ENCODE measurements at regions not wholly inside any gene's neighbourhood (a gene's known extent, or its start where the extent isn't known, plus 50 kb on each side); places are given as distances from the start of the nearest gene placed in this dataset.
A peak's percentile ranks its signal among the peaks of the same experiment; 100 is the strongest.

DNA sequence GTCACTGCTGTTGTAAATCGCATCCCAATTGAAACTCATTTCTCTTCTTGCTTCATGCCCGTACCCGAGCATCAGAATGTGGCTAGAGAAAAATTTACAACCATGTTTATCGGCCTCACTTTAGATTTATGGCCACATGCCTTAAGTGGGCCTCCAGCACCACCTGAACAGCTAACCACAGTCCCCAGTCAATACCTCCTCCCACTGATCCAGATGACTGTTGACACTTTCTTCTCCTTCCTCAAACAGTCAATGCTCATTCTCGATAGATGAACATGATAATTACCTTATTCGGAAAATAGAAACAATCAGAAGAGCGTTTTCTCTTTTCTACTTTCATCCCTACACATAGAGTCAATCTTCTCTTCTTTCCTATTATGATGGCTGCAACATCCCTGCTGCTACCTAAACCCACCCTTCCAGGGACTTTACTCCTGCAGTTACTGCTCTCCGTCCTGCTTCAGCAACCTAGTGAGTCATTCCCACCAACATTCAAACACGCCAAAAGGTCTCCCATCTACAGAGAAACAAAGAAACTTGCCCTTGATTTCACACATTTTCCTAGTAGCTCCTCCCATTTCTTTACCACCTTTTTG lies 416.3 kb upstream of the MAF start:
- Histone ChIP-seq H3K9ac (ENCODE audit: low read depth in 1 of 2, low read length in 2 of 2) (no peak overlapping the region), H3K9me3 (ENCODE audit: control insufficient read depth in 2 of 2, low read length in 2 of 2) (peaks cover 0 to 2% of the 10 kb centered on the region in 2 donors), H3K27me3 (ENCODE audit: control insufficient read depth in 2 of 2, insufficient read depth in 2 of 2, low read length in 2 of 2) (peaks cover 0 to 3% of the 10 kb centered on the region in 2 donors), H3K4me1 (ENCODE audit: control insufficient read depth in 2 of 2, insufficient read depth in 2 of 2, low read length in 2 of 2) (no peaks in the 10 kb centered on the region), H3K4me3 (ENCODE audit: low read length in 2 of 2) (no peak overlapping the region), H3K36me3 (ENCODE audit: control insufficient read depth in 2 of 2, insufficient read depth in 2 of 2, low read length in 2 of 2) (no peaks in the 10 kb centered on the region), H3K27ac (ENCODE audit: low read depth in 2 of 2, low read length in 2 of 2) (no peak overlapping the region)

GRCh38 chr16:80015566-80015965 lies 415.0 kb upstream of the MAF start:
- Histone ChIP-seq H3K9me3 (ENCODE audit: control insufficient read depth in 2 of 2, low read length in 2 of 2) (peaks cover 0 to 2% of the 10 kb centered on the region in 2 donors), H3K36me3 (ENCODE audit: control insufficient read depth in 2 of 2, insufficient read depth in 2 of 2, low read length in 2 of 2) (no peaks in the 10 kb centered on the region), H3K27me3 (ENCODE audit: control insufficient read depth in 2 of 2, insufficient read depth in 2 of 2, low read length in 2 of 2) (peaks cover 0 to 3% of the 10 kb centered on the region in 2 donors), H3K4me3 (ENCODE audit: low read length in 2 of 2) (no peak overlapping the region), H3K27ac (ENCODE audit: low read depth in 2 of 2, low read length in 2 of 2) (no peak overlapping the region), H3K9ac (ENCODE audit: low read depth in 1 of 2, low read length in 2 of 2) (no peak overlapping the region), H3K4me1 (ENCODE audit: control insufficient read depth in 2 of 2, insufficient read depth in 2 of 2, low read length in 2 of 2) (no peaks in the 10 kb centered on the region)

DNA sequence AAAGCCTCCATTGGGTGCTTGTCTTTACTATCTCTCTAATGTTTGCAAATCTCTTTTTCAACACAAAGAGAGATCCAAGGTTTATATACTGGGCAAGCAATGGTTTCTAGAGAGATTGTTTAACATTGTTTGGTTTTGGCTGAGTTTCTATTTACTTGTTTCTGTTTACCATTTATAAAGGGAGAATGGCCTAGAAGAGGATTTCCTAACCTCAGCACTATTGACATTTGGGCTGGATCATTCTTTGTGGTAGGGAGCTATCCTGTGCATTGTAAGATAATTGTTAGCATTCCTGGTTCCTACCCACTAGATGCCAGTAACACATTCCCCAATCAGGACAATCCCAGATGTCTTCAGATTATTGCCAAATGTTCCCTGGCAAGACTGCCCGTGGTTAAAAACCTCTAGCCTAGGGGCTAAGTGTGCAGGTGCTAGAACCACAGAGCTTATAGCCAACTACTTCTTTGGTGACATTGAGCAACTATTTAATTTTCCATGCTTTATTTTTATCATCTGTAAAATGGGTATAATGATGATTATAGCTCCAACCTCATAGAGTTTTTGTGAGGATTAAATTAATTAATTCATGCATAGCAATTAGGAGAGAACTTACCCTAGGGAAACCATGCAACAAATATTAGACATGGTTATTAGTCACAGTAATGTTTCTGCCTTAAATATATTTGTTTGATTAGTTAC lies 413.9 kb upstream of the MAF start:
- Histone ChIP-seq H3K27ac (ENCODE audit: low read depth in 2 of 2, low read length in 2 of 2) (no peak overlapping the region), H3K4me3 (ENCODE audit: low read length in 2 of 2) (no peak overlapping the region), H3K9me3 (ENCODE audit: control insufficient read depth in 2 of 2, low read length in 2 of 2) (peaks cover 0 to 2% of the 10 kb centered on the region in 2 donors), H3K27me3 (ENCODE audit: control insufficient read depth in 2 of 2, insufficient read depth in 2 of 2, low read length in 2 of 2) (no peaks in the 10 kb centered on the region), H3K4me1 (ENCODE audit: control insufficient read depth in 2 of 2, insufficient read depth in 2 of 2, low read length in 2 of 2) (no peaks in the 10 kb centered on the region), H3K9ac (ENCODE audit: low read depth in 1 of 2, low read length in 2 of 2) (no peak overlapping the region), H3K36me3 (ENCODE audit: control insufficient read depth in 2 of 2, insufficient read depth in 2 of 2, low read length in 2 of 2) (no peaks in the 10 kb centered on the region)

DNA sequence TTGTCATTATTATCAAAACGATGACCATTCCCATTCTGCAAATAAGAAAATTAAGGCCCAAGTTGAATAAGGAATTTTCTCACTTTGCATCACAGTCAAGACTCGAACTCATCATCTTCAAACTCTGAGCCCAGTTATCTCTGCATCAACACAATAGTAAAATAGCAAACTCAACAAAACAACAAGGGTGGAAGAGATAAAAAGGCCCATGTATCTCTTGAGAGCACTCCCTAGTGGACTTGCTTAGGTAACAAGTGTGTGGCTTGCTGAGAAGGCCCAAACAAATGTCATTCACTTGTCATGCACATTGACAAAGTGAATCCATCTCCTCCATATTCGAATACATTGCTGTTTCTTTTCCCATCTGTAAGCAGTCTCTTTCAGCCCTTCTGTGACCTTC lies 412.0 kb upstream of the MAF start:
- Histone ChIP-seq H3K27me3 (ENCODE audit: control insufficient read depth in 2 of 2, insufficient read depth in 2 of 2, low read length in 2 of 2) (no peaks in the 10 kb centered on the region), H3K4me1 (ENCODE audit: control insufficient read depth in 2 of 2, insufficient read depth in 2 of 2, low read length in 2 of 2) (no peaks in the 10 kb centered on the region), H3K9me3 (ENCODE audit: control insufficient read depth in 2 of 2, low read length in 2 of 2) (peaks cover 0 to 2% of the 10 kb centered on the region in 2 donors)

GRCh38 chr16:80009971-80010659 lies 409.6 kb upstream of the MAF start:
- Histone ChIP-seq H3K27me3 (ENCODE audit: control insufficient read depth in 2 of 2, insufficient read depth in 2 of 2, low read length in 2 of 2) (no peaks in the 10 kb centered on the region), H3K9ac (ENCODE audit: low read depth in 1 of 2, low read length in 2 of 2) (no peak overlapping the region), H3K9me3 (ENCODE audit: control insufficient read depth in 2 of 2, low read length in 2 of 2) (no peaks in the 10 kb centered on the region), H3K4me3 (ENCODE audit: low read length in 2 of 2) (no peak overlapping the region), H3K27ac (ENCODE audit: low read depth in 2 of 2, low read length in 2 of 2) (peak overlapping the region in 1 of 2 donors; percentile 6), H3K36me3 (ENCODE audit: control insufficient read depth in 2 of 2, insufficient read depth in 2 of 2, low read length in 2 of 2) (no peaks in the 10 kb centered on the region), H3K4me1 (ENCODE audit: control insufficient read depth in 2 of 2, insufficient read depth in 2 of 2, low read length in 2 of 2) (no peaks in the 10 kb centered on the region)

More for the DNA sequence above, 412.0 kb upstream of the MAF start:
- Histone ChIP-seq H3K9ac (ENCODE audit: low read depth in 1 of 2, low read length in 2 of 2) (no peak overlapping the region), H3K36me3 (ENCODE audit: control insufficient read depth in 2 of 2, insufficient read depth in 2 of 2, low read length in 2 of 2) (no peaks in the 10 kb centered on the region), H3K4me3 (ENCODE audit: low read length in 2 of 2) (no peak overlapping the region), H3K27ac (ENCODE audit: low read depth in 2 of 2, low read length in 2 of 2) (no peak overlapping the region)

DNA sequence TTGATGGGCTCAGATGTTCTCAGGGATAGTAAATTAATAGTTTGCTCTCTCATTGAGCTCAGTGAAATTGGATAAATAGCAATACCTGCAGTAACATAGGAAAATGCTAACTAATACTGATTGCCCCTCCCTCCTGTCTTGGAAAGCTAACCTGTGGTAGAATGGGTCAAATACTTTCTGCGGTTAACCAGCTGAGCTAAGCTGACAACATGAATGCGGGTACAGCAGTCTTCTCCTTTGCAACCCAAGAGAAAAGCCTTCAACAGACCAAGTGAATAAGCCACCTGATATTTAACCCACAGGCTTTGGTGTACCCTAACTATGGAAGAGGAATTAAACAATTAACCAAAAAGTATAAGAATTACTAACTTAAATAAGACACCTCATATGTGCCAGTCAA lies 408.3 kb upstream of the MAF start:
- H3K27ac ChIP-seq (ENCODE audit: low read depth in 2 of 2, low read length in 2 of 2) = no peak overlapping the region
- no peaks in the 10 kb centered on the region for H3K4me1 ChIP-seq (ENCODE audit: control insufficient read depth in 2 of 2, insufficient read depth in 2 of 2, low read length in 2 of 2)
- H3K27me3 ChIP-seq (ENCODE audit: control insufficient read depth in 2 of 2, insufficient read depth in 2 of 2, low read length in 2 of 2) = no peaks in the 10 kb centered on the region
- no peaks in the 10 kb centered on the region for H3K9me3 ChIP-seq (ENCODE audit: control insufficient read depth in 2 of 2, low read length in 2 of 2)
- H3K9ac ChIP-seq (ENCODE audit: low read depth in 1 of 2, low read length in 2 of 2) = no peak overlapping the region
- no peaks in the 10 kb centered on the region for H3K36me3 ChIP-seq (ENCODE audit: control insufficient read depth in 2 of 2, insufficient read depth in 2 of 2, low read length in 2 of 2)
- no peak overlapping the region for H3K4me3 ChIP-seq (ENCODE audit: low read length in 2 of 2)

DNA sequence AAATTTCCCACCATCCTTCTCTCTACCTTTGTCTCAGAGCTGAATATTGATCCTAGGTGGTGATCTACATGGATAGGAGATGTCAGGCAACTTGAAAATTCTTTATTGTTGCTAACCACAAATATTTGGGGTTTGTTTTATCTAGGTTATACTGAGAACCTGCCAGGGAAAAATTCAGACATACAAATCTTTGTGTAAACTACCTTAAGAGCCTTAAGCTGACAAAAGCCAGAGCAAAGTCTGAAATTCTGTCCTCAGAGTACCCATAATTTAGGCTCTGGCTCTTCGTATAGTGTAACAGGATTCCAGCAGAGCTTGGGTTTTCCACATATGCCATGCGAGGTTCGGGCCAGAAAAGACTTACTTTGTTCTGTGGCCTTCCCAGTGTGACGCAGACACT lies 406.7 kb upstream of the MAF start:
- H3K9me3 ChIP-seq (ENCODE audit: control insufficient read depth in 2 of 2, low read length in 2 of 2) = no peaks in the 10 kb centered on the region
- H3K4me3 ChIP-seq (ENCODE audit: low read length in 2 of 2) = no peak overlapping the region
- no peak overlapping the region for H3K27ac ChIP-seq (ENCODE audit: low read depth in 2 of 2, low read length in 2 of 2)
- no peaks in the 10 kb centered on the region for H3K27me3 ChIP-seq (ENCODE audit: control insufficient read depth in 2 of 2, insufficient read depth in 2 of 2, low read length in 2 of 2)
- H3K9ac ChIP-seq (ENCODE audit: low read depth in 1 of 2, low read length in 2 of 2) = no peak overlapping the region
- no peaks in the 10 kb centered on the region for H3K4me1 ChIP-seq (ENCODE audit: control insufficient read depth in 2 of 2, insufficient read depth in 2 of 2, low read length in 2 of 2)
- no peaks in the 10 kb centered on the region for H3K36me3 ChIP-seq (ENCODE audit: control insufficient read depth in 2 of 2, insufficient read depth in 2 of 2, low read length in 2 of 2)

GRCh38 chr16:80006241-80007215 lies 406.0 kb upstream of the MAF start:
- H3K4me3 ChIP-seq (ENCODE audit: low read length in 2 of 2) = no peak overlapping the region
- H3K27ac ChIP-seq (ENCODE audit: low read depth in 2 of 2, low read length in 2 of 2) = peak overlapping the region in 1 of 2 donors; percentile 27
- no peaks in the 10 kb centered on the region for H3K27me3 ChIP-seq (ENCODE audit: control insufficient read depth in 2 of 2, insufficient read depth in 2 of 2, low read length in 2 of 2)
- no peaks in the 10 kb centered on the region for H3K9me3 ChIP-seq (ENCODE audit: control insufficient read depth in 2 of 2, low read length in 2 of 2)
- H3K9ac ChIP-seq (ENCODE audit: low read depth in 1 of 2, low read length in 2 of 2) = no peak overlapping the region
- H3K4me1 ChIP-seq (ENCODE audit: control insufficient read depth in 2 of 2, insufficient read depth in 2 of 2, low read length in 2 of 2) = no peaks in the 10 kb centered on the region
- H3K36me3 ChIP-seq (ENCODE audit: control insufficient read depth in 2 of 2, insufficient read depth in 2 of 2, low read length in 2 of 2) = no peaks in the 10 kb centered on the region

GRCh38 chr16:80004113-80004512 lies 403.6 kb upstream of the MAF start:
- H3K36me3 ChIP-seq (ENCODE audit: control insufficient read depth in 2 of 2, insufficient read depth in 2 of 2, low read length in 2 of 2) = no peaks in the 10 kb centered on the region
- H3K27ac ChIP-seq (ENCODE audit: low read depth in 2 of 2, low read length in 2 of 2) = no peak overlapping the region
- no peaks in the 10 kb centered on the region for H3K9me3 ChIP-seq (ENCODE audit: control insufficient read depth in 2 of 2, low read length in 2 of 2)
- H3K4me3 ChIP-seq (ENCODE audit: low read length in 2 of 2) = no peak overlapping the region
- no peak overlapping the region for H3K9ac ChIP-seq (ENCODE audit: low read depth in 1 of 2, low read length in 2 of 2)
- H3K27me3 ChIP-seq (ENCODE audit: control insufficient read depth in 2 of 2, insufficient read depth in 2 of 2, low read length in 2 of 2) = no peaks in the 10 kb centered on the region
- no peaks in the 10 kb centered on the region for H3K4me1 ChIP-seq (ENCODE audit: control insufficient read depth in 2 of 2, insufficient read depth in 2 of 2, low read length in 2 of 2)

Measured in mucosa of rectum (tissue), 2 donors.